Aorta (tissue), 5 donors: ENCODE measurements at regions not wholly inside any gene's neighbourhood (a gene's known extent, or its start where the extent isn't known, plus 50 kb on each side); places are given as distances from the start of the nearest gene placed in this dataset.

Source experiments
- ATAC-seq: fragments of 200-7000 bp; cut with Tn5 transposase; one replicate; pipeline ENCODE4 v1.9.1; 2022; ENCODE audit warnings: moderate library complexity; ENCODE audit not compliant: low FRiP score
- DNase-seq, 2 donors: peaks; one replicate each; pipeline ENCODE4 v3.0.0-alpha.2; 2020
- H3K27ac ChIP-seq, 2 donors: one replicate each; pipeline ENCODE4 v1.5.1; 2013; ENCODE audit warnings: low read length in 2 of 2, mild to moderate bottlenecking in 2 of 2, moderate library complexity in 2 of 2, control low read depth in 1 of 2, inconsistent platforms in 1 of 2, low read depth in 1 of 2
- H3K27me3 ChIP-seq, 2 donors: one replicate each; pipeline ENCODE4 v1.6.1; 2013; ENCODE audit warnings: control low read depth in 1 of 2, low read length in 1 of 2, mild to moderate bottlenecking in 1 of 2, moderate library complexity in 1 of 2; ENCODE audit not compliant: insufficient read depth in 2 of 2, control insufficient read depth in 1 of 2
- H3K36me3 ChIP-seq, 2 donors: one replicate each; pipeline ENCODE4 v1.6.1; 2013; ENCODE audit warnings: control low read depth in 1 of 2, low read length in 1 of 2, mild to moderate bottlenecking in 1 of 2; ENCODE audit not compliant: insufficient read depth in 2 of 2, control insufficient read depth in 1 of 2
- H3K4me1 ChIP-seq, 2 donors: one replicate each; pipeline ENCODE4 v1.6.1; 2013; ENCODE audit warnings: low read length in 2 of 2, control low read depth in 1 of 2, mild to moderate bottlenecking in 1 of 2, moderate library complexity in 1 of 2; ENCODE audit not compliant: insufficient read depth in 2 of 2, control insufficient read depth in 1 of 2
- H3K4me3 ChIP-seq, 2 donors: one replicate each; pipeline ENCODE4 v1.5.1; 2013; ENCODE audit warnings: low read length in 2 of 2, control low read depth in 1 of 2, mild to moderate bottlenecking in 1 of 2
- H3K9me3 ChIP-seq: one replicate; pipeline ENCODE4 v1.6.1; 2013; ENCODE audit warnings: mild to moderate bottlenecking, low read length; ENCODE audit not compliant: control insufficient read depth
- WGBS, 2 donors: extraction: QIAGEN DNeasy Blood & Tissue Kit; methylation state at CpG; one replicate each; pipeline ENCODE4 v1.1.7; 2013; 5-methylcytosine and 5-hydroxymethylcytosine counted together
- intact Hi-C, 2 donors: fragments of 100-400 bp; cut with DNase I; formaldehyde crosslinking; loops; one replicate each; pipeline versions ENCODE4 v1.14.2 to v1.15.0; 2022
- donor health status: healthy with polysubstance abuse.
- donor health status: Bipolar disorder and iron deficiency.
- donor health status: DM: no; HTN: no; CAD: no.
- donor health status: DM: no; HTN: no; CAD: no.
- donor health status: DM: yes; HTN: yes; CAD: no.

GRCh38 chr7:114087653-114088469 is 169.1 kb upstream of the PPP1R3A start:
- intact Hi-C loops = loop anchor here (5.0 to 10.0 kb wide), 7 partner anchors 127 to 1137 kb away; no protein-coding TSS in a partner anchor
- ATAC-seq = no peak
- Histone ChIP-seq H3K36me3 (no peaks in the 10 kb centered on the region), H3K4me1 (no peaks in the 10 kb centered on the region), H3K9me3 (no peaks in the 10 kb centered on the region), H3K27me3 (no peaks in the 10 kb centered on the region), H3K4me3 (peak overlapping the region; percentile 85 to 91), H3K27ac (no peak overlapping the region)
- DNase-seq = peak; percentile 53 to 78
- 14 to 21% methylated on average over 31 to 32 of the region's 32 CpGs for WGBS, 2 donors

- ATAC-seq (no peak), DNase-seq (peak; percentile 53 to 74)
- WGBS, 2 donors = 1% methylated on average over 48 to 54 of the region's 54 CpGs
- Histone ChIP-seq H3K27ac (peak overlapping the region in 1 of 2 donors; percentile 19), H3K36me3 (no peaks in the 10 kb centered on the region), H3K9me3 (no peaks in the 10 kb centered on the region), H3K27me3 (no peaks in the 10 kb centered on the region), H3K4me1 (no peaks in the 10 kb centered on the region), H3K4me3 (peak overlapping the region; percentile 85 to 91)
- intact Hi-C loops = loop anchor here (5.0 to 10.0 kb wide), 7 partner anchors 128 to 1138 kb away; no protein-coding TSS in a partner anchor
Observed at GRCh38 chr7:114086914-114087652, 168.3 kb upstream of the PPP1R3A start.

- H3K9me3 ChIP-seq = no peaks in the 10 kb centered on the region
- no peaks in the 10 kb centered on the region for H3K4me1 ChIP-seq
- no peaks in the 10 kb centered on the region for H3K36me3 ChIP-seq
- H3K4me3 ChIP-seq = peak overlapping the region; percentile 85 to 91
- DNase-seq (peak; percentile 55 to 85), ATAC-seq (peak; percentile 0)
- 1% methylated on average over 20 to 31 of the region's 31 CpGs for WGBS, 2 donors
- intact Hi-C loops = loop anchor here (5.0 to 10.0 kb wide), 7 partner anchors 128 to 1138 kb away; no protein-coding TSS in a partner anchor
- no peaks in the 10 kb centered on the region for H3K27me3 ChIP-seq
- H3K27ac ChIP-seq = peak overlapping the region in 1 of 2 donors; percentile 14
Observed at GRCh38 chr7:114086537-114086913, 167.7 kb upstream of the PPP1R3A start.

GRCh38 chr7:114085592-114086501 is 167.0 kb upstream of the PPP1R3A start:
- no peaks in the 10 kb centered on the region for H3K4me1 ChIP-seq
- no peaks in the 10 kb centered on the region for H3K27me3 ChIP-seq

GRCh38 chr7:114085313-114085591 is 166.4 kb upstream of the PPP1R3A start:
- ATAC-seq (peak; percentile 39), DNase-seq (peak in 1 of 2 donors; percentile 80)
- Histone ChIP-seq H3K9me3 (no peaks in the 10 kb centered on the region), H3K4me1 (no peaks in the 10 kb centered on the region), H3K27ac (peak overlapping the region; percentile 92 to 96), H3K36me3 (no peaks in the 10 kb centered on the region), H3K4me3 (peak overlapping the region; percentile 85 to 91), H3K27me3 (no peaks in the 10 kb centered on the region)
- intact Hi-C loops = loop anchor here (5.0 to 10.0 kb wide), 7 partner anchors 130 to 1140 kb away; no protein-coding TSS in a partner anchor
- 0 to 1% methylated on average over 18 of the region's 18 CpGs for WGBS, 2 donors

More at GRCh38 chr7:114085592-114086501, 167.0 kb upstream of the PPP1R3A start:
- Histone ChIP-seq H3K4me3 (peak overlapping the region; percentile 85 to 91), H3K36me3 (no peaks in the 10 kb centered on the region), H3K9me3 (no peaks in the 10 kb centered on the region), H3K27ac (peak overlapping the region; percentile 92 to 96)
- intact Hi-C loops = loop anchor here (5.0 to 10.0 kb wide), 7 partner anchors 129 to 1139 kb away; no protein-coding TSS in a partner anchor
- DNase-seq (peak; percentile 87 to 93), ATAC-seq (peak; percentile 91)
- WGBS, 2 donors = 0 to 1% methylated on average over 44 to 77 of the region's 77 CpGs

GRCh38 chr7:114084472-114085312 is 165.9 kb upstream of the PPP1R3A start:
- DNase-seq = peak; percentile 69 to 84
- no peaks in the 10 kb centered on the region for H3K9me3 ChIP-seq
- intact Hi-C loops = loop anchor here (5.0 to 10.0 kb wide), 11 partner anchors 130 to 1828 kb away; partner anchors contain the start of gene MDFIC (in 1 of the 2)
- whole genome bisulfite sequencing, 2 donors = 0 to 1% methylated on average over 50 to 64 of the region's 64 CpGs
- H3K4me1 ChIP-seq = no peaks in the 10 kb centered on the region
- peak overlapping the region; percentile 92 to 96 for H3K27ac ChIP-seq
- no peaks in the 10 kb centered on the region for H3K36me3 ChIP-seq
- H3K27me3 ChIP-seq = no peaks in the 10 kb centered on the region
- H3K4me3 ChIP-seq = peak overlapping the region; percentile 85 to 91
- peak; percentile 32 for ATAC-seq

- Histone ChIP-seq H3K27ac (peak overlapping the region; percentile 92 to 96), H3K4me1 (no peaks in the 10 kb centered on the region), H3K27me3 (no peaks in the 10 kb centered on the region), H3K36me3 (no peaks in the 10 kb centered on the region), H3K9me3 (no peaks in the 10 kb centered on the region), H3K4me3 (peak overlapping the region; percentile 85 to 91)
- intact Hi-C loops = loop anchor here (5.0 to 10.0 kb wide), 8 partner anchors 131 to 1828 kb away; partner anchors contain the start of gene MDFIC (in 1 of the 2)
- ATAC-seq = no peak
- 18% methylated on average over 11 of the region's 11 CpGs for whole genome bisulfite sequencing, 2 donors
- DNase-seq = no peak
Observed at GRCh38 chr7:114084002-114084471, 165.2 kb upstream of the PPP1R3A start.
